Type B pancreatic cell (in vitro differentiated cells): ENCODE measurements at regions not wholly inside any gene's neighbourhood (a gene's known extent, or its start where the extent isn't known, plus 50 kb on each side); places are given as distances from the start of the nearest gene placed in this dataset.

ENCODE experiments used
- DNase-seq: peaks from one replicate; pipeline ENCODE4 v3.0.0; 2021; ENCODE audit warnings: mixed read lengths; ENCODE audit not compliant: unreplicated experiment; ENCODE audit errors: extremely low spot score
- H3K27ac Mint-ChIP-seq: 2 replicates; pipeline ENCODE4 v1.8.0; 2021; ENCODE audit warnings: mild to moderate bottlenecking, mixed read lengths
- H3K27me3 Mint-ChIP-seq: 2 replicates; pipeline ENCODE4 v1.8.0; 2021; ENCODE audit warnings: mixed read lengths
- H3K36me3 Mint-ChIP-seq: 2 replicates; pipeline ENCODE4 v1.8.0; 2021; ENCODE audit warnings: mixed read lengths
- H3K4me1 Mint-ChIP-seq: one replicate; pipeline ENCODE4 v1.8.0; 2021; ENCODE audit warnings: mixed read lengths; ENCODE audit not compliant: unreplicated experiment
- H3K4me3 Mint-ChIP-seq: 2 replicates; pipeline ENCODE4 v1.8.0; 2021; ENCODE audit warnings: mild to moderate bottlenecking, mixed read lengths
- H3K9me3 Mint-ChIP-seq: 2 replicates; pipeline ENCODE4 v1.8.0; 2021; ENCODE audit warnings: mixed read lengths
- TF ChIP-seq, protein P1 (sequence below): fragments of 200-600 bp; sonication (generic); conservative IDR thresholded peaks from 2 replicates; pipeline ENCODE4 v1.5.0; 2021; ENCODE audit warnings: antibody characterized with exemption, mild to moderate bottlenecking

GRCh38 chr15:46677491-46677890 is 1039.8 kb upstream of the SEMA6D start:
- DNase-seq: no peak
- TF ChIP-seq, protein P1, sequence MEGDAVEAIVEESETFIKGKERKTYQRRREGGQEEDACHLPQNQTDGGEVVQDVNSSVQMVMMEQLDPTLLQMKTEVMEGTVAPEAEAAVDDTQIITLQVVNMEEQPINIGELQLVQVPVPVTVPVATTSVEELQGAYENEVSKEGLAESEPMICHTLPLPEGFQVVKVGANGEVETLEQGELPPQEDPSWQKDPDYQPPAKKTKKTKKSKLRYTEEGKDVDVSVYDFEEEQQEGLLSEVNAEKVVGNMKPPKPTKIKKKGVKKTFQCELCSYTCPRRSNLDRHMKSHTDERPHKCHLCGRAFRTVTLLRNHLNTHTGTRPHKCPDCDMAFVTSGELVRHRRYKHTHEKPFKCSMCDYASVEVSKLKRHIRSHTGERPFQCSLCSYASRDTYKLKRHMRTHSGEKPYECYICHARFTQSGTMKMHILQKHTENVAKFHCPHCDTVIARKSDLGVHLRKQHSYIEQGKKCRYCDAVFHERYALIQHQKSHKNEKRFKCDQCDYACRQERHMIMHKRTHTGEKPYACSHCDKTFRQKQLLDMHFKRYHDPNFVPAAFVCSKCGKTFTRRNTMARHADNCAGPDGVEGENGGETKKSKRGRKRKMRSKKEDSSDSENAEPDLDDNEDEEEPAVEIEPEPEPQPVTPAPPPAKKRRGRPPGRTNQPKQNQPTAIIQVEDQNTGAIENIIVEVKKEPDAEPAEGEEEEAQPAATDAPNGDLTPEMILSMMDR: no peak
- Mint-ChIP-seq H3K27me3 (no peaks in the 10 kb centered on the region), H3K36me3 (no peaks in the 10 kb centered on the region), H3K4me1 (no peaks in the 10 kb centered on the region), H3K4me3 (no peak overlapping the region), H3K27ac (no peak overlapping the region), H3K9me3 (no peaks in the 10 kb centered on the region)

DNA sequence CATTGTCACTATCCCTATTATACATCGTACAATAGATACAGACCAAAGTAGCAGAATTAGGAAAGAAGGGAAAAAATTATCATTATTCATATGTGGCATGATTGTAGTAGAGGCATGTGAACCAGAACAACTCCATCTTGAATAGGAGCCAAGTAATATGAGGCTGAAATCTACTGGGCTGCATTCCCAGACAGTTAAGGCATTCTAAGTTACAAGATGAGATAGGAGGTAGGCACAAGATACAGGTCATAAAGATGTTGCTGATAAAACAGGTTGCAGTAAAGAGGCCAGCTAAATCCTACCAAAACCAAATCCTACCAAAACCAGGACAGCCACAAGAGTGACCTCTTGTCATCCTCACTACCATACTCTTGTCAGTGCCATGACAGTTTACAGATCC is 1035.4 kb upstream of the SEMA6D start:
- H3K27me3 Mint-ChIP-seq: no peaks in the 10 kb centered on the region
- no peaks in the 10 kb centered on the region for H3K9me3 Mint-ChIP-seq
- no peaks in the 10 kb centered on the region for H3K4me1 Mint-ChIP-seq
- DNase-seq: no peak
- H3K36me3 Mint-ChIP-seq: no peaks in the 10 kb centered on the region
- H3K4me3 Mint-ChIP-seq: no peak overlapping the region
- no peak overlapping the region for H3K27ac Mint-ChIP-seq
- TF ChIP-seq, protein P1: no peak

DNA sequence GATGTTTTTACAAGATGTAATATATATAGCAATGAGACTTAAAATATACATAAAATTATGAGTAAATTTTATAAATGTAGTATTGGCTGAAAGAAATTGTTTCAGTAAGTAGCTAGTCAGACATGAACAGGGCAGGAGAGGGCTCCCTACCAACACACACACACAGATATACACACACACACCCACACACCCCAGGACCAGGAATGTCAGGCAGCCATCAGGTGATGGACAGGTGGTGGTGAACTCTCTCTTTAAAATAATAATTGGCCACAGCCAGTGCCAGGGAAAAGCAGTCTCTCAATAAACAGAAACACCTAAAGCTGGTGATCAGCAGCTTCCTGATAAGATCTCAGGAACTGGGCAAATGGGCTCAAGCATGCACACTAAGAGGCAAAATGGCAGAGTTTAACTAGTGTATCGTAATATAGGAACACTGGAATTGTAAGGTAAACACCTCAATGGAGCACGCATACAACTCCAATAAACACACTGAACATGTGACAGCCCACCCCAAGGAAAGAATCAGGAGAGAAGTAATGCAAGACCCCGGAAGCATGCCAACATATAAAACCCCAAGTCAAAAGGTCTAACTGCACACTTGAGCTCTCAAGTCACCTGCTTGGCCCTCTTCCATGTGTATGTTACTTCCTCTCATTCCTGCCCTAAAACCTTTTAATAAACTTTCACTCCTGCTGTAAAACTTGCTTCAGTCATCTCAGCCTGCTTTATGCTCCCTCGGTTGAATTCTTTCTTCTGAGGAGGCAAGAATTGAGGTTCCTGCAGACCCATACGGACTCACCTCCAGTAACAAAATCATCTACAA is 1034.1 kb upstream of the SEMA6D start:
- no peak for DNase-seq
- H3K4me1 Mint-ChIP-seq: no peaks in the 10 kb centered on the region
- no peaks in the 10 kb centered on the region for H3K27me3 Mint-ChIP-seq
- H3K4me3 Mint-ChIP-seq: no peak overlapping the region
- H3K36me3 Mint-ChIP-seq: no peaks in the 10 kb centered on the region
- H3K9me3 Mint-ChIP-seq: no peaks in the 10 kb centered on the region
- TF ChIP-seq, protein P1: no peak
- H3K27ac Mint-ChIP-seq: no peak overlapping the region

GRCh38 chr15:46685096-46685495 is 1032.2 kb upstream of the SEMA6D start:
- H3K4me1 Mint-ChIP-seq: no peaks in the 10 kb centered on the region
- DNase-seq: no peak
- H3K27me3 Mint-ChIP-seq: no peaks in the 10 kb centered on the region
- TF ChIP-seq, protein P1: no peak
- no peaks in the 10 kb centered on the region for H3K9me3 Mint-ChIP-seq
- no peak overlapping the region for H3K4me3 Mint-ChIP-seq
- no peaks in the 10 kb centered on the region for H3K36me3 Mint-ChIP-seq
- no peak overlapping the region for H3K27ac Mint-ChIP-seq

- Mint-ChIP-seq H3K9me3 (no peaks in the 10 kb centered on the region), H3K27ac (no peak overlapping the region), H3K4me1 (no peaks in the 10 kb centered on the region), H3K4me3 (no peak overlapping the region), H3K36me3 (no peaks in the 10 kb centered on the region), H3K27me3 (no peaks in the 10 kb centered on the region)
- TF ChIP-seq, protein P1: no peak
- no peak for DNase-seq
These were observed 1031.6 kb upstream of the SEMA6D start for GRCh38 chr15:46685681-46686080.
